HG02852 (cell line): ENCODE measurements at regions not wholly inside any gene's neighbourhood (a gene's known extent, or its start where the extent isn't known, plus 50 kb on each side); places are given as distances from the start of the nearest gene placed in this dataset.
"Not testable (repeated sequence)": the region's sequence is repeated elsewhere in the genome, so short reads cannot be mapped to it uniquely, and the experiment has no call there.

Source experiments
- ATAC-seq: cut with Tn5 transposase; IDR thresholded peaks from one replicate; pipeline ENCODE4 v1.9.1; 2021; ENCODE audit warnings: mild to moderate bottlenecking, moderate library complexity; ENCODE audit not compliant: unreplicated experiment

DNA sequence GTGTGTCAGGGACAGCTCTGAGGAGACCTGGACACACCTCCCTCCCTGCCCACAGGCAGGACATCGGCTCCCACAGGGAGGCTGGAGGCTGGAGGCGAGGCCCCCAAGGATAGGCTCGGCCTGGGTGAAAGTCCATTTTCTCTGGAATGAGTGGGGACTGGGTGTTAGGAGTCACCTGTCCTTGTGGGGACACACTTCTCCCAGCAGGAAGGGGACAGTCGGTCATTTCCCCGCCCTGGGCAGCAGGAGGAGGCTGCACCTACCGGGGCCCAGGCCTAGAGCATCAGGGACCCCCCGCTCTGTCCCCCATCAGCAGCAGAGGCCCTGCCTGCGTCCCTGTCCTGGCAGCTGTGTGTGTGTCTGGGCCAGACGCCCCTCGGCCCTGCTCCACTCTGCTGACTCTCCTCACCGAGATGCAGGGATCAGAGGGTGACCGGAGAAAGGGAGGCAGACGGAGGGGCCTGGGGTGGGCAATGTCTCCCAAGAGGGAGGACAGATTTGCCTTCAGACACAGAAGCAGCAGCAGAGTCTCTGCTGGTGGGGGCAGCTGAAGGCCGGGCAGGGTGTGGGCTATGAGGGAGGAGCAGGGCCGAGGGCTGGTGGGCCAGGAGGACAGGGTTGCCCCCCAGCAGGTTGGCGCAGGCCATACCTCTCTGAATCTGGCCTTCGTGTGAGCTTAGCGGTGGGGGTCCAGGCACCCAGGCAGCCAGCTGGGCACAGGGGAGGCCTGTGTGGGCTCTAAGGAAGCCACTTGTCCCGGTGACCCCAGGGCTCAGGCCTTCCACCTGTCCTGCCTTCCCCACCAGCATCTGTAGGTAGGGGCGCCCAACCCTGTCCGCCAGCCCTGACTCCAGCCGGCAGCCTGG lies 125.7 kb upstream of the NKX1-1 start:
- no peak for ATAC-seq

DNA sequence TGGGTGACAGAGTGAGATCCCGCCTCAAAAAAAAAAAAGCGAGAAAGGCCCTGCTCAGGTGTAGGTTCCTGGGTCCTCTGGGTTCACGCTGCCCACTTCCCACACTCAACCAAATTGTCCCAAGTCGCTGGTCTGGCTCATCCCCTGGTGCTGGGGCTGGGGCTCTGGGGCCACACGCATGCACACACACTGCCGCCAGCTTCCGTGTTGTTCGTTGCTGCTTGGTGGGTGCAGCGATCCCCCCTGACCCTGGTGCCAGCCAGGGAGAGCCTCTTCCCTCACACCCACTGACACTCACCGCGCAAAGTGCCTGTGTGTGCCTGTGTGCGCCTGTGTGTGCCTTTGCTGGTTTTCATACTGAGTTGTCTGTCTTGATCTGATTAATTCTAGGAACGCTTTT lies 124.1 kb upstream of the NKX1-1 start:
- ATAC-seq = no peak

DNA sequence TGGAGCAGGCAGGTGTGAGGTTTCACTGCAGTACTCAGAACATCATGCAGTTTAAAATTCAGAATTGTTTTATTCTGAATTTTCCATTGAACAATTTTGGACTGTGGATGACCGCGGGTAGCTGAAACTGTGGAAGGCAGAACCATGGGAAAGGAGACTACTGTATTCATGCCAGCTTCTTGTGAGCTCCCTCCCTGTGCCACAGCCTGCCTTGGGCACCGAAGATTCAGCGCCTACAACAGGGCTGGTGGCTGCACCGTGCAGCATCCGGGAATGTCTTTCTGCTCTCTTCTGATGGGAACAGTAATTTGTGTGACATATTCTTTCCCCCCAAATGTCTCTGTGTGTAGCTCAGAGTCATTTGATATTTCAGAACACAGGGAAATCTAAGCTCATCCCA lies 118.5 kb upstream of the NKX1-1 start:
- ATAC-seq = no peak

DNA sequence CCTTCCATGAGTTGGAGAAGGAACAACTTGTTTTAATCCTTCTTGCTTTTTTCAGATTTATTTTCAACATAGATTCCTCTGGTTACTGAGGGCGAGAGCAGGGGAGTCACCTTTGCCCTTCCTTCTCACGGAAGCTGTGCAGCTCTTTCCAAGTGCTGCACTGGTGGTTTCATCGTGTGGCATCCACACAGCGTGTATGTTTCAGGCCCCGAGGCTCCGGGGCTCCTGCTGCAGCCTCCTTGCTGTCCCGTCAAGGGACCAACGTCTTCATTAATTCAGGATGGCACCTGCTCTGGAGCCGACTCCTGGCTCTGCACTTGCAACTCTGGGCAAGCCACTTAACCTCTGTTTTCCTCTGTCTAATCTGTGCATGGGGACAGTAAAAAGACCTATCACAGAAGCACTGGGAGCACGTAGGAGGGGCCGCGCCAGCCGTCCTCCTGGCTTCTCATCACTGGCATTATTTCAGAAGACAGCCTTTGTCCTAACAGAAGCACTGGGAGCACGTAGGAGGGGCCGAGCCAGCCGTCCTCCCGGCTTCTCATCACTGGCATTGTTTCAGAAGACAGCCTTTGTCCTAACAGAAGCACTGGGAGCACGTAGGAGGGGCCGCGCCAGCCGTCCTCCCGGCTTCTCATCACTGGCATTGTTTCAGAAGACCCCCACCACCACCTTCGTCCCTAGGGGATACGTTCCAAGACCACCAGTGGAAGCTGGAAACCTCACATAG lies 117.8 kb upstream of the NKX1-1 start:
- ATAC-seq = no peak

DNA sequence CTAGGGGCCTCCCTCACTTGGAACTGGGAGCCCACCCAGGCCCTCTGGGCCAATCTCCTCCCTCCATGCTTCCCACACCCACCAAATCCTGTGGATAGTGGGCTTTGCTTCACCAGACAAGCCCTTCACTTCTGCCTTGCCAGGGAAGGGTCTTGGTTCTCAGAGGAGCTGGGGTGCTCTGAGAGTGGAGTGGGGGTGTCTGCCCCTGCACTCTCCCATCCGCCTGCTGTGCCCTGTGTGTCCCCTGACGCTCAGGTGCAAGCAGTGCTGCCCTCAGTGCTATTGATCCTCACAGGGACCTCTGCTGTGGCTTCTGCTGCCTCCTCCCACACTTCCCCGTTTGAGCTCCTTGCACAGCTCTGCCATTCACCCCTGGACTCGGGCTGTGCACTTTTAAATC lies 117.3 kb upstream of the NKX1-1 start:
- no peak for ATAC-seq

DNA sequence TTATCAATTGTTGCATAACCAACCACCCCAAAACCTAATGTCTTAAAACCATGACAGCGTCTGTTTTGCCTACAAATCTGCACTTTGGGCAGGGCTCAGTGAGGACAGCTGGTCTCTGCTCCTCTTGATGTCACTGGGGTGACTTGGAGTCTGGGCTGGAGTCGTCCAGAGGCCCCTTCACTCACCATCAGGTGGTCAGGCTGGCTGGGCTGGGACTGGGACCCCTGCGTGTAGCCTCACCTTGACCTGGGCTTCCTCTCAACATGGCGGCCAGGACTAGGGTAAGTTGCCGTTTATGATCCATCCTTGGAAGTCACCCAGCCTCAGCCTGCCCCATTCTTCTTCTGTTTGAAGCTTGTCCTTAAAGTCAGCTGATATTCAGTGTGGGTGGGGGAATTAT lies 116.8 kb upstream of the NKX1-1 start:
- ATAC-seq = no peak

DNA sequence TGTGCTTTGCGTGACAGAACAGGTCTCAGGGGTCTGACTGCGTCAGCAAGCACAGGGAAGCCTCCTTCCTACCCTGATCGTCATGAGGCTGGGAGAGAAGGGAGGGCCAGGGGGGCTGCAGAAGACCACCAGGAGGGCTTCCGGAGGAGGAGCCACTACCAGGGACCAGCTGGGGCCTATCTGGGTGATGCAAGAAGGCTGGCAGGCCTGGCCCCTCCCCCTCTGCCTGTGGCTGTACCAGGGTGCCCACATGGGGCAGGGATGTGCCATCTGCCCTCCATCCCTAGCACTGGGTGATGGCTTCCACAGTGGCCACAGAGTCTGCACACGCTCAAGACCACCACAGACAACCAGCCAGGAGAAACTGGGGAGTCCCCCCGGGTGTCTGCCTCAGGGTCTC lies 116.4 kb upstream of the NKX1-1 start:
- no peak for ATAC-seq

DNA sequence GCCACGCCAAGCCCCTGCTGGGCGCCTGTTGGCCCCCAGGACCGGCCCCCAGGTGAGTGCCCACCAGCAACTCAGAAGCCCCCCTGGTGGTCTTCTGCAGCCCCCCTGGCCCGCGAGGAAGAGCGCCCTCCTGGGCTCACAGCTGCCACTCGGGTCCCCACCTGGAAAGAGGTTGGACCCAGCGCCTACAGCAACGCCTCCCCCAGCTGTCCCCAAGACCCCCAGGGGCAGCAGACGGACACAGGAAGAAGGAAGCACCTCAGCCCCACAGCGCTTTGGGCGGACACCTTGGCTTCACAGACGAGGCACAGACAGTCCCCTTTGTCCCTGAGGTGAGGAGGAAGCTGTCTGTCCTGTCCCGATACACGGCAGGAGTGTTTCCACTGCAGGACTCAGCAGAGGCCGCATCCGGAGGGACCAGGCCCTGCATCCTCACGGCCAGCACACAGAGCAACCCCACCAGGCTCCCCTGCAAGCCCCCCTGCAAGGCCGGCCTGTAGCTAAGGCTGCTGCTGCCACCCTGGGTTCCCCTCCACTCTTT lies 115.6 kb upstream of the NKX1-1 start:
- ATAC-seq = no peak

DNA sequence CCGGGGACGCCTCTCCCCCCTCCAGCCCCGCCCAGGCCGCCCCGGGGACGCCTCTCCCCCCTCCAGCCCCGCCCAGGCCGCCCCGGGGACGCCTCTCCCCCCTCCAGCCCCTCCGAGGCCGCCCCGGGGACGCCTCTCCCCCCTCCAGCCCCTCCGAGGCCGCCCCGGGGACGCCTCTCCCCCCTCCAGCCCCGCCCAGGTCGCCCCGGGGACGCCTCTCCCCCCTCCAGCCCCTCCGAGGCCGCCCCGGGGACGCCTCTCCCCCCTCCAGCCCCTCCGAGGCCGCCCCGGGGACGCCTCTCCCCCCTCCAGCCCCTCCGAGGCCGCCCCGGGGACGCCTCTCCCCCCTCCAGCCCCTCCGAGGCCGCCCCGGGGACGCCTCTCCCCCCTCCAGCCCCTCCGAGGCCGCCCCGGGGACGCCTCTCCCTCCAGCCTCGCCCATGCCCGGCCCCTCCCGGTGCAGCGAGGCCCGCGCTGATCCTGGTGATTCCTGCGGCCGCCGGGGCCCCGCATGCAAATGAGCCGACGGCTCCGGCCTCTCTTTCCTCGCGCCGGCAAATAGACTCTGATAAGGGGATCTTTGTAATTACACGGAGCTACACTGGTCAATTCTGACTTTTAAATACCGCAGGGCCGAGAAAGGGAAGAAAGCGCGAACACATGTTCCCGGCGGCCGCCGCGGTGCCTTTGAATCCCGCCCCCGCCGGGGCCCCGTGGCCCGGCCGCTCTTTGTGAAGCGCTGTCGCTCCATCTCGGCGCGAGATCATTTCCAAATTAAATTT lies 114.7 kb upstream of the NKX1-1 start:
- ATAC-seq = not testable (repeated sequence)

DNA sequence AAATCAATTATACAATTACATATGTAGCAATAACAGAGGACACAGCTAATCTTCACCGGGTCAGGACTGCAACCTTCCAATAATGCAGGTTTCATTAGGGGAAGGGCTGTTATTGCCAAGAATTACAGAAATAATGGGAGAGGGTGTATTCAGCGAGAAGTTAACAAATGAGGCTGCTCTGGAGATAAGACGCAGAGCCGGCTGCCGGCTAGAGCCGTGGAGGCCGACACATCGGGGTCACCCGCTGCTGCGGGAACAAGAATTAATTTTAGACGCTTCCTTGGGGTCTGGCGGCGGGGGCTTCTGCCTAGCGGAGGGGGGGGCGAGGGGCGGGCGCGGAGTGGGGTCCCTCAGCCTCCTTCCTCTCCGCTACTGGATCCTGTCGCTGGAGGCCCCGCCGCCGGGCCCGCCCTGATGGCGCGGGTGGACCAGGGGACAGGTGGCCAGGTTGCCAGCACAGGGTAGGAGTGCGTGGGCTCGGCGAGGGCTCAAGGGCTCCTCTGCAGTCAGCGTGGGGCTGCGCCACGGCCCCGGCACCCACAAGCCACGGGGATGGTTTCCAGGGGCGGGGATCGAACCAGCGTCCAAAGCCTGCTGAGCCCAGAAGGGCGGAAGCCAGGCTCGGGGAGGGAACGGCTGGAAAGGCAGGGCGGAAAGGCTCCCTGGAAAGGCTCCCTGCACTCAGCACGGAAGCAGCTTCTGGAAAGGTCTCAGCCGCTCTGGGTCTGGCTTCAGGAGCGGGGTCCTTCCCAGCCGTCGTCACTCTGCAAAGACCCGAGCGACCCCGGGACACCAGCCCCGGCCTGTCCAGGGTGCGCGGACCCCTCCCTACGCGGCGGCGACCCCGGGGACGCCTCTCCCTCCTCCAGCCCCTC lies 113.8 kb upstream of the NKX1-1 start:
- ATAC-seq = no peak

DNA sequence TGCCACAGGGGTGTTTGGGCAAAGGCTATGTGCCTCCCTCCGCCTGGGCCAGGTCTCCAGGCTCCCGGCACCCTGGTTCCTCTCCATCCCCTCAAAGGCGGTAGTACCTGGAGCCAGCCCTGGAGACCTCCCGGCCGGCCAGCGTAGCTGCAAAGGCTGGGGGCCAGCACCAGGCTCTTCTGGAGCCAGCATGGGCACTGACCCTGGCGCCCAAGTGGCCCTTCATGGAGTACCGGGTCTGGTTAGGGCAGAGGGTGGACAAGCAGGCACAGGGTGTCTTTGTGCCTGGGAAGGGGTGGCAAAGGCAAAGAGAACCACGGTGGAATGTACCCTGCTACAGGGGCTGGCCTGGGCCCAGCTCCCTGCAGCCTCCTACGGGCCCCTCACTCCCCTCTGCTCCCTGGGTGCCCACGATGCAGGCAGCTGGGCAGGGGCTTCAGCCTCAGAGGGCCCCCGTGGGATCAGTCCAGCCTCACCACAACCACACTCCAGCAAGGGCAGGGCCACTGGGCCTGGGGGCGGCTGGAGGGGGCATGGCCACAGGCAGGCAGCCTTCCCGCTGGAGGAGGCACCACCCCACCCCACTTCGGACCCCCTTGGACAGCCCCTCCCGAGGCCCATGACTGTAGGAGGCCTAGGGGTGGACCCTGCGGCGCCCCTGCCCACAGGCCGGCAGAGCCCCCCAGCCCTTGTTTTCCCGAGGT lies 112.9 kb upstream of the NKX1-1 start:
- no peak for ATAC-seq

DNA sequence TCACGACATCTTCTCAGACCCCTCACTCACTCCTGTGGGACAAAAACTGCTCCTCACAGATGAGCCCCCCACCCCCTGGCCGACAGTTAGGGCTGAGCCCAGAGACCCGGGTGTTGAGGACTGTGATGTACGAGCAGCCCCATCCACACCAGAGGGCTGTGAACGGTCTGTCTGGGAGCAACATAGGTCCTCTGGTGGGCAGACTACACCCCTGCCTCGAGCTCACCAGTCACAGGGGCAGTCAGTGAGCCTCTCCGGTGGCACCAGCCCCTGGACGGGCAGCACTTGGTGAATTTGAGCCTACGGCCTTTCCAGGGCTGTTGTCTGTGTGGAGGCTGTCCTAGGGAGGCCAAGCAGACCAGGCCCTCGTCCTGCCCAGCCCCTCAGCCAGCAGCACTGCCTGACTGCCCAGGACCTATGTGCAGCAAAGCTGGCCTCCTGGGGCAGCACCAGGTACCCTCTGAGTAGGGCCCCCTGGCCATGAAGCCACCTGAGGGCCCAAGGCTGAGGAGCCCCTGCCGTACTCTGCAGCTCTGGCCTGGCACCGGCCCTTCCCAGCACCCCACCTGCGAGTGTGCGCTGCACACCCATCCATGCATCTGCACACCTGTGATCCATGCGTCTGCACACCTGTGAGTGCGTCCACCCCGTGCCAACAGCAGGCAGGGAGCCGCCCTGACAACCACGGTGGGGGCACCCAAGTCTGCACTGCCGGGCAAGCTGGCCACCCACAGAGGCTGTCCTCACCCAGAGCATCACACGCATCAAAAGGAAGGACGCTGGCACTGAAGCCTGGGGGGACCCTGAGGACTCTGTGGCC lies 111.6 kb upstream of the NKX1-1 start:
- no peak for ATAC-seq

DNA sequence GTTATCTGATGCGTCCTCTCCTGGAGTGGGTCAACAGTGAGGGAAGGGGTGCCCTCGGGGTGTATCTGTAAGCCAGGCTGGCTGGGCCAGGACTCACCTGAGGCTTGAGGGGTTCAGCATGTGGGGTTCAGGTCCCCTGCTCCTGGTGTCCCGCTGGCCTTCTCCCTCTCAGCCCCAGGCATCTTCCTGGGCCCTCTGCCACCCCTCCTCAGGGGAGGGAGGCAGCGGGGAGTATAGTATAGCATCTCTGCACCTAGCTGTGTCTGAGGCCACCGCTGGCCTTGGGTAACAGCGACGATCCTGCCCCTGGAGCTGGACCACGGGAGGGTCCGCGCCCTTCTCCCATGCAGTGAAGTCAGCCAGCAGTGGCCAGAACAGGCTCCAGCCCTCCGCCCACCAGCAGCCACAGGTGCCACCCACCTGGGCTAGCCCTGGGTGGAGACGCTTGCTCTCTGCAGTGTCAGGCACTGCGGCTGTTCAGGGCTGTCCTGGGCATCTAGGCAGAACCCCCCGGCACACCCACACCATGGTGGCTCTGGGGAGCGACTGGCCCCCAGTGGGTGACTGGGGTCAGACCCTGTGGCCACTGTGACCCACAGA lies 110.7 kb upstream of the NKX1-1 start:
- no peak for ATAC-seq

DNA sequence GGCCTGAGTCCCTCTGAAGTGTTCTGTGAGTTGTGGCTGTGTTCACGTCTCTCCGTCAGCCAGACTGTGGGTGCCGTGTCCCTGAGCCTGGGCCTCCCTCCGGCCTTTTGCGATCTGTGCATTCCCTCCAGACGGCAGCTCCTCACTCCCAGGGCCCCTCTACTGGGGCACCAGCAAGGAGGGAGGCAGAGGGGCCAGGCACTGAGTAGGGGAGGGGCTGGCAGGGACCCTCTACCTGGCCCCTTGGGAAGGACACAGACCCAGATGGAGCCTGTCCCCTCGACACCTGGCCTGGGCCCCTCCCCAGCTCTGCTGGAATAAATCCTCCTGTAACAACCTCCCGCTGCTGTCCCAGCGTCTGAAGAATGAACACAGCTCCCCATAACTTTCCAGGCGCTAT lies 110.0 kb upstream of the NKX1-1 start:
- ATAC-seq = no peak

DNA sequence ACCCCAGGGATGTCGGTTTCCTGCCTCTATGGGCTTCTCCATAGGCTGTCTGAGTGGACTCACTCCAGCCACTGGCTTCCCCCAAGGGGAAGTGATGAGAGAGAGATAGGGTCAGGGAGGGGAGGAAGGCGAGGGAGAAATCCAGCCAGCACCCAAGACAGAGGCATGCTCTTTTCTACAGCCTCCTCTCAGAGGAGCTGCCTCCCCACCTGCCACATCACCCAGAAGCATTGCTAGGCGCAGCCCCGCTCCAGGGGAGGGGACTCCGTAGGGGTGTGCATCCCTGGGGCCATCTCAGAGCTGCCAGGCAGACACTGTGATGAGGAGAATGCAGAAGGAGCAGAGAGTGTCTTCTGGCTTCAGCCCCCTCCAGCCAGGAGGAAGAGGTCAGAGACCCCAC lies 109.5 kb upstream of the NKX1-1 start:
- ATAC-seq = no peak

DNA sequence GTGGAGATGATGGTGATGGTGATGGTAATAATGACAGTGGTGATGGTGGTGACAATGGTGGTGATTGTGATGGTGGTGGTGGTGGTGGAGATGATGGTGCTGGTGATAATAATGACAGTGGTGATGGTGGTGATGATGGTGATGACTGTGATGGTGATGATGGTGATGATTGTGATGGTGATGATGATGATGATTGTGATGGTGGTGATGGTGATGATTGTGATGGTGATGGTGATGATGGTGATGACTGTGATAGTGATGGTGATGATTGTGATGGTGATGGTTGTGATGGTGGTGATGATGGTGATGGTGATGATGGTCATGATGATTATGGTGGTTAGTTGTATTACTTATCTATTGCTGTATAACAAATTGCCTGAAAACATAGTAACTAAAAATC lies 108.9 kb upstream of the NKX1-1 start:
- no peak for ATAC-seq

DNA sequence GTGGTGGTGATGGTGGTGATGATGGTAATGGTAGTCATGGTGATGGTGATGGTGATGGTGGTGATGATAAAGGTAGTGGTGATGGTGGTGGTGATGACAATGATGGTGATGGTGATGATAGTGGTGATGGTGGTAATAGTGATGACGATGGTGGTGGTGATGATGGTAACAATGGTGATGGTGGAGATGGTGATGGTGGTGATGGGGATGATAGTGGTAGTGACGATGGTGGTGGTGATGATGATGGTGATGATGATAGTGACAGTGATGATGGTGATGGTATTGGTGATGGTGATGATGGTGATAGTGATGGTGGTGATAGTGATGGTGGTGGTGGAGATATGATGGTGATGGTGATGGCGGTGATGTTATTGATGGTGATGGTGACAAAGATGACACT lies 108.4 kb upstream of the NKX1-1 start:
- no peak for ATAC-seq

DNA sequence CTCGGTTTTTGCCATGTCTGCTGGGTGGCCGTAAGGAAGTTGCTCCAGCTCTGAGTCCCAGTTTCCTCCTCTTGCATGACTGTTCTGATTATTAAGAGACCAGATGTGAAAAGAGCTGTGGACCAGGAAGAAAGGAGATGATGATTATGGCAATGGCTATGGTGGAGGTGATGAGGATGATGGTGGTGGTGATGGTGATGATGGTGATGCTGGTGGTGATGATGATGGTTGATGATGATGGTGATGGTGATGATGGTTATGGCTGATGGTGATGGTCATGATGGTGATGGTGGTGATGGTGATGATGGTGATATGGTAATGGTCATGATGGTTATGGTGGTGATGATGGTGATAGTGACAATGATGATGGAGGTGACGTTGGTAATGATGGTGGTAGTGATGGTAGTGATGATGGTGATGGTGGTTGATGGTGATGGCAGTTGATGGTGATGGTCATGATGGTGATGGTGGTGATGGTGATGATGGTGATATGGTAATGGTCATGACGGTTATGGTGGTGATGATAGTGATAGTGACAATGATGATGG lies 107.8 kb upstream of the NKX1-1 start:
- no peak for ATAC-seq
